NCI-H2227 (cell line): ENCODE measurements at regions not wholly inside any gene's neighbourhood (a gene's known extent, or its start where the extent isn't known, plus 50 kb on each side); places are given as distances from the start of the nearest gene placed in this dataset.

ENCODE experiments used
- DNase-seq: peaks from one replicate; lab custom pipeline; 2025; ENCODE audit not compliant: unreplicated experiment; lab: John Stamatoyannopoulos, UW

DNA sequence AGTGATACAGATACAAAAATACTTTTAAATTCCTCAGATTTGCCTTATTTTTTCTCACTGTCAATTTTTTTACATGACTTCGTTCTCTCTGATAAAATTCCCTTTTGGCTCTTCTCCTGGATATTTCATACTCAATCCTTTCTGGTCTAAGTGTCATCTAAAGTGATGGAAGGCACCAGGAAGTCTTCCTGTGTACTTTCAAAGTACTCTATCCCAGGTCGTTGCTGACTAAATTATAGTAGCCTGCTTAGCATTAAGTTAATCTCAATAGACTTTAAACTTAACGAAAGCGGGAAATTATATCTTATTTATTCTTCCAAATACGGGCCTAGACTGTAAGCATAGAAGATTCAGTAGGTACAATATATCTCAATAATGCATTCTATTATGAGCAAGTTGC lies 67.8 kb downstream of the CASP12 start:
- DNase-seq, result no peak

DNA sequence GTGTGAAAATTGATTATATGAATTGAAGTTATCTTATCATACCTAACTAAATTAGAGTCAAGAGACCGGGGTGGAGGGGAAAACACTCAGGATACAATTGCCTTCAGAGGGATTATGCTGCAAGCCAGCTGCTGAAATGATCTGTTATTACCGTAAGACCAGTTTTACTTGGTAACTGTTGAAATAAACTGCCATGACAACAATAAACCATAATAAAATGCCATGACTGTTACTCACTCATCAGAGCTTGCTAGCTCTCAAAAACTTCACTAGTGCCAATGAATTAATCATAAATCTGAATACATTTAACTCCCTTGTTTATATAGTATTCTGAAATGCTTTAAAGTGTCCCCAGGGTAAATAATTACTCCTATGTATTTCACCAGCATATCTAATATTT lies 68.2 kb downstream of the CASP12 start:
- no peak for DNase-seq

DNA sequence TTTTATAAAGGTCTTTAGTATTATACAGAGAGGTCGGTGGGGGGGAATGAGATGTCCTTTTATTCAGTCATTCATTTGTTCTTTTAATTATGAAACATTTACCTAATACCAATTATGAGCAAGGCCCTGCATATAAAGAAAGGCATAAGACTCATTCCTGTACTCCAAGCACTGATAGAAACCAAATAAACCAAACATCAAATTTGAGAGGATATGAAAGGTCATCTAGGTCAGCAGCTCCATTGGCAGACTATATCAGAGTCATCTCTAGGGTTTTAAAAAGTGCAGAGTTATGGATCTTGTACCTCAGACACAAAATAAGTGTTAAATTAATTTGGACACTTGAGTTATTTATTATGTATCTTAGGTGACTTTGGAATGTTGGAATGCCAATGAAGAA lies 71.5 kb downstream of the CASP12 start:
- no peak for DNase-seq

DNA sequence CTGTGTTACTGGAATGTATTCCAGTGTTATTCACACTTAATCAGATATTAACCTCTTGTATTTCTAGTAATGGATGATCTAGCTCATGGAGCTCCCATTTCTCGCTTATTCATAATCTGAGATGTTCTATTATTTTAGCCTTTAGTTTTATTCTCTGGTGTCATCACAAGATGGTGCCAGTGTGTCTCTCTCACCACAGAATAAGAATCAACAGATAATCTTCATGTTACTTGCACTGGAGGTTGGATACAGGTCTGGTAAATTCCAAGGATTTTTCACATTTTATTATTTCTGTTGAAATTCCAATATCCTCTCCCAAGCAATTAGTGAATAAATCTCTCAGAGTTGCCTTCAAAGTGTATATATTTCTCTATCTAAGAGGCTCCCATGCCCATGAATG lies 74.6 kb downstream of the CASP12 start:
- no peak for DNase-seq

DNA sequence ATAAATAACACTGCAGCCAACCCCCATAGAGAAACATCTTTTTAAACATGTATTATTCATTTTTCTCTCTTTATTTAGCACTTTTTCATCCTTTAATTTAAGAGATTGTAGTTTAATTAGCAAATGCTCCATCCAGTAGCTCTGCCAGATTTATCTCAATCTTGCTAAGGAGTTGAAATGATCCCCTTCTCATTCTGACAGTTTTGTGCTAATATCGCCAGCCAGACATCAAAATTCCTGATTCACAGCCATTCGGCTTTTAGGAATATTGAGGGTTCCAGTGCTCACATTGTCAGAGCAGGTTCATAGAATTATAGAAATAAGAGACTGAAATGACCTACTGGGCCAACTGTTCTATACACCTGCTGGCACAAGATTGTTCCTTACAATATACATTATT lies 77.8 kb downstream of the CASP12 start:
- DNase-seq, result no peak

DNA sequence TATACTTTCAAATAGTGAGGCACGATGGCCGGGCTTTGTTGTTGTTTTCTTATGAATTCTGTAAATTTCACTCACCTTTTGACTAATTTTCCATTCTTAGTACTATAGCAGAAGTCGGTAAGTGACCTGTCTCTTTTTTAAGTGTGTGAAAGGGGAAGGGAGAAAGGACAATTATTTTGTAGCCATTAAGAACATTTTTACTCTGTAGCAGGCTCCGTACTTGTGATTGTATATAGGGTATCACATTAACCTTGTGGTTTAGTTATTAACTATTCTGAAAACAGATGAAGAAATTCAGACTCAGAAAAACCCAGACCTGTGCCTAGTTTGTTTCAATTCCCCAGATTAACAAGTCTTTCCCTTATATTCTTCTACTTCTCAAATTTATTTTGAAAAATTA lies 78.7 kb downstream of the CASP12 start:
- DNase-seq, result no peak

DNA sequence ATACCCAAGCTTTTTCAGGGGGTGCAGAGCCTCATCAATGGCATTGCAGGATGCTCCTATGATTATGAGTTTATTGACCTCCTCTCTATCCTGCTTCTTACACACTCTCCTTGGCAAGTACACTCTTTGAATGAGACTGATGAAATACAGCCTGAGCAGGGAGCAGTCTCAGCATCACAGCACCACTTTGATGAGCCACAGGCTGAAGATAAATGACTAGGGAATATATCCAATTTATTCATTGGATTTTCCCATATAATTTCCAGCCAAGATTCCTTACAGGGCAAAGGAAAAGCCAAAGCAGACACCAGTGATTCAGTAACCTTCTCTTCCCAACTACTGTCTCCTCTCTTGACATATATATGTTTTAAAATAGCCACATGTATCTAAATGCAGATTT lies 79.2 kb downstream of the CASP12 start:
- no peak for DNase-seq

DNA sequence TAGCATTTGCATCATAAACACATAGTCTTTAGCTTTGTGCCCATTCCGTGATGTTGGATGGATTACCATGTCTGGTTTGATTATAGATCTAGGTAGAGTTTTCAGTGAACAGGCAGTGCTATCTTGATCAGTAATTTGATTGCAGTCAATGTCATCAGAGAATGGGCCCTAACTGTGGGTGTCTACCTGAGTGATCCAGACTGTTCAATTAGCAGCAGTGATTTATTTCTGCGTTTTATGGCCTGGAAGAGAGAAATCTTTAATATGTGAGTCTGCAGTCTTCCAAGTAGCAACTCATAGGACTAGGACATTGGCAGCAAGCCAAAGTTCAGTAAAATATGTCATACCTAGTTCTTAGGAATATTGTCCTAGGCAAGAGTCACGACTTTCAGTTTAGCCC lies 80.3 kb downstream of the CASP12 start:
- no peak for DNase-seq

DNA sequence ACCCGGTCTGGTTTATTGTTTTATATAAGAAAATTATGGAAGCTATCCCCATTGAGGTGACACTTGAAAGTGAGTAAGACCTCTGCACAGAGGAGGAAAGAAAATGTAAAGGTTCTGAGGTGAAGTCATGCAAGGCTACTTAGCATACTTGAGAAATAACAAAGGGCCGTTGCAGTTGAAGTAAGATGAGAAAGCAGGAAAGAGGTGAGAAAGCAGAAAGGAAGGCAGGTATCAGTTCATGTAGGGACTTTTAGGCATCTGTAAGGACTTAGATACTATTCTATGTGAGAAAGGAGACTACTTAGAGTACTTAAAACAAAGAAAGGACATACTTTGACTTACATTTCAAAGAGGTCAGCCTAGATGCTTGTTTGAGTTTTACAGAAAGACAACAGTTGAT lies 84.7 kb downstream of the CASP12 start:
- DNase-seq, result no peak

DNA sequence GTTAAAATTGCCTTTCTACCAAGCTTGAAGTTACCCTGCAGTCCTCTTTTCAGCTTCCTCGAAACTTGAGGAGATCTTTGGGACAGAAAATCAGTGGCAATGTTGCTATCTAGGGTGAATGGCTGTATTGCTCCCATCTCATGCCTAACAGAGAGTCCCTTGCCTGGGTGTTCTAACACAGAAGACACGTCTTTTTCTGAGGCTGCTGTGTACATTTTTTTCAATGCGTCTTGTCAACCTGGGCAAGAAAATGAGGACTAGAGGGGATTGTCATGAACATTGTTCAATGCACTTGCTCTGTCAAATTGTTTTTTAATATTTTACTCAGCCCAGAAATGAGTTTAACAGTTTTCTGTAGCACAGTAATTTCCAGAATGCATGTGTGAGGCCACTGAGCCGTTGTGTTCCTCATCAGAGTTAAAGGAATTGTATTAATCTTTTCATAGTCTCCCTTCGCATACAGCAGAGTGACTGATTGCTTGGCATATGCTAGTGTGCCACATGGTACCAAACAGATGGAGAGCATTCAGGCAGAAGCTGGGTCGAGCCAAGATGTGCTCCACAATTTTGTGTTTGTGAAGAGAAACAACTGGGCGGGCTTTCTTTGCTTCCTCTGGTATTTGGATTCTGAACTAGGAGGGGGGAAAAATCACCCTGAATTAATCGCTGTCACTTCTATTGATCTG lies 86.0 kb downstream of the CASP12 start:
- no peak for DNase-seq

DNA sequence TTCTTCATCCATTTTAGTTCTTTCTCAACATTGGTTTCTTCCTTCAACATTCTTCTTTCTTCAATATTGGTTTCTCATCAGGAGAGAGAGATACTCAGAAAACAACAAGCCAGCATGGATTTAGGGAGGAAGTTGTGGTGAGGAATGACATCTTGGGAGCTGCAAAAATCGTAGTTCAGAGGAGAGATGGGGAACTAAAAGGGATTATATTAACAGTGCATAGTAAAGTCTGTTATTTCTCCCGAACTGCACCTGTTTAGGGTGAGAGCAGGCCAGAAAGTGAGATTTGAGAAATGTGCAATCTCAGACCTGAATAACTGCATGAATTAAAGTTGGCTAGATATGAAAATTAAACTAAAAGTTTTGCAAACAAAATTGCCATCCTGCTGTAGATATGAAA lies 94.5 kb downstream of the CASP12 start:
- no peak for DNase-seq

DNA sequence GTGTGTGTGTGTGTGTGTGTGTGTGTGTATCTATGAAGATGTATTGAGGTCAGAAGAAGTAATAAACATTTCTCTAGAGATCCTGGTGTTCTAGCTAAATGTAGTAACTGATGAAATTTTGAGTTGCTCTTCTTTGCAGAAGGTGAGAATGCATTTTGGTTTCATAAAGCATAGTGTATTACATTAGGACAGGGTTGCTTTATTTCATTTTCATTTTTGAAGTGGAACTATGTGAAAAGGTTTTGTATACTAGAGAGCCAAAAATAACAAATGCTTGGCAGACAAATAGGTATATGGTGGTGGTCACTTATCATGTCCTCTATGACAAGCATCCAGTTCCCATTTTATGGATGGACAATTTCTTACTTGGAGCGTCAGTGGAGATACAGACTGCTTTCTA lies 99.0 kb downstream of the CASP12 start:
- no peak for DNase-seq

DNA sequence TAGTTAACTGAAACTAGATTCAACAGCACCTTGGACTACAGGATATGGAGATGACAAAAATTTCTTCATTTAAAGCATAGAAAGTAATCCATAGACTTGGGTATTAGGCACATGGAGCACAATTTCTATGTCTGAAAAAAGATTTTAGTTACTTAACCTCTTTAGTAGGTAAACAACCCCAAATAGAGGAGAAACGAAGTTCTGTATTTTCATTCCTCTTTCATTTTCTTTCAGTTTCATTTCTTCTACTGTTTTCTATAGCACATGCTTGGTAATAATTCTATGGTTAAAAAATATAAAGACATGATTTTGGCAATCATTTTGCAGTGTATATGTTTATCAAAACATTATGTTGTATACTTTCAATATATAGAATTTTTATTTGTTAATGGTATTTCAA lies 99.5 kb downstream of the CASP12 start:
- no peak for DNase-seq

DNA sequence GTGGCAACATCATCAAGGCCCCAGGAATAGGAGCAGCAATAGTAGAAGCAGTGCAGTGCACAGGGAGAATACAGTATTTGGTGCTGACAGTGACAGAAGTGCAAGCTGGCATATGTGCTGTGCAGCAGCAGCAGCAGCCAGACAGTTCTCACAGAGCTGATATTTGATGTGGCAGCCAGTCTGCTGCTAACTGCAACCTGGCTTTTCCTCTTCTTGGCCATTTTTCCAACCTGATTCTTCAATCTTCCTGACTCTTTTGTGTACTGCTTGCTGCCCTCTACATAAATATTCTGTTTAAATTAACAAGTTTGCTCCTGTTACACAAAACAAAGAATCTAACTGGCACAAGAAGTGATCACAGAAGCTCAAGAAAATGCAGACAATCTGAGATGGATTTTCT lies 102.0 kb downstream of the CASP12 start:
- no peak for DNase-seq

DNA sequence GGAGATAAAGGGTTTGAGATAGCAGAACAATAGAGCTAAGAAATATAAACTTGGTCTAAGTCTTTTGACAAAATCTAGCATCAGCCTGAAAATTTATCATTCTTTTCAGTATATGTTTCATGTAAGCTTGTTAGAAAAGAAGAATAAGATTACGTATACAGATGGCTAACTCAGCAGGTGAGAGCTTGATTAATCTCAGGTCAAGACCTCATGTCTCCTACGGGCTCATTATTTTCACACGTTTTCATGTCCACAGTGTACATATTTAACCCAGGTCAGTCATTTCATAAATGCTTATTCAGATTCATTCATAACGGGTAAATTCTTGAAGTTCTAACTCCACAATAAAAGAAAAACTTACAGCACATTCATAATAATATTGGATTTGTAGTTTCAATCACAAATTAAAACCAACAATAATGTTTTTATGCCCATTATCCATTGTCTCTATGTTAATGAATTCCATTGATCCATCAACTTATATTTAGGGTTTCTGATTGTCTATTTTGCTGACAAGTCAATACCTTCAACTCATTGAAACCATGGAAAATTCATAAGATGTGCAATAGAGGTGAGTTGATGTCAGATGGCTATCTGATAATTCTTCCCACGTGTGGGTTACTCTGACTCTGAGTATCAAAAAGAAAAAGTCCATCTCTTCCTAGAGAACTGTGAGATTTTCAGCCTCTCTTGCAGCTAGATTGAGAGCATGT lies 102.6 kb downstream of the CASP12 start:
- DNase-seq, result no peak

DNA sequence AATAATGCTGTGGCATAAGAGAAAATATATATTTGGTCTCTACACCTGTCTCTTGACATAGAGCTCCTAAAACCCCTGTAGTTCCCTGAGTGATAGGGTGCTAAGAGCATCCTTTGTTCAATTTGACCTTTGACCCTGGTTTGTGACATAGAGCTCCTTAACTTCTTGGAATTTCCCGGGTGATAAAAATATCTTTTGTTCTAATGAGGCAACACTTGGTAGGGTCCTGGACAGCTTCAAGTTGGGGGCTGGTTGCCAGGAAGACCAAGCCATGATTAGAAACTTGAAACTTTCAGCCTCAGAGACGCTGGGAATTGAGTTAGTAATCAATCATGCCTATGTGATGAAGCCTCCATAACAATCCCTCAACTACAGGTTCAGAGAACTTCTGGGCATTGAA lies 105.4 kb downstream of the CASP12 start:
- no peak for DNase-seq

DNA sequence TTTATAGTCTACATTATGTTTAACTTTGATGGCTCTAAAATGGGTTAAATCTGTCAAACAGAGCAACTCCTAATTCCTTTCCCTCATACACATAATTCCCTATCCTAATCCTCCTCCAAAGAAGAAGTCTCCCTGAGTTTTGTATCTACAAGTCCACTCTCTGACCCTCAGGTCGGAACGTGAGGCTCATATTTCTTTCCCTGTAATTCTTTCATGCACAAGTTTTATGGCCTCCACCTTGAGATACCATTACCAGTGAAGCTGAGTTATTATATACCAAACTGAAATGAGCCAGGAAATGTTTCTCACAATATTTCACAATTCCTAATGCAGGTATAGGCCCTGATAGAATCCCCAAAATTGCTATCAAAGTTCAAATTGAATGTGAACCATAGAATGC lies 106.4 kb downstream of the CASP12 start:
- no peak for DNase-seq

DNA sequence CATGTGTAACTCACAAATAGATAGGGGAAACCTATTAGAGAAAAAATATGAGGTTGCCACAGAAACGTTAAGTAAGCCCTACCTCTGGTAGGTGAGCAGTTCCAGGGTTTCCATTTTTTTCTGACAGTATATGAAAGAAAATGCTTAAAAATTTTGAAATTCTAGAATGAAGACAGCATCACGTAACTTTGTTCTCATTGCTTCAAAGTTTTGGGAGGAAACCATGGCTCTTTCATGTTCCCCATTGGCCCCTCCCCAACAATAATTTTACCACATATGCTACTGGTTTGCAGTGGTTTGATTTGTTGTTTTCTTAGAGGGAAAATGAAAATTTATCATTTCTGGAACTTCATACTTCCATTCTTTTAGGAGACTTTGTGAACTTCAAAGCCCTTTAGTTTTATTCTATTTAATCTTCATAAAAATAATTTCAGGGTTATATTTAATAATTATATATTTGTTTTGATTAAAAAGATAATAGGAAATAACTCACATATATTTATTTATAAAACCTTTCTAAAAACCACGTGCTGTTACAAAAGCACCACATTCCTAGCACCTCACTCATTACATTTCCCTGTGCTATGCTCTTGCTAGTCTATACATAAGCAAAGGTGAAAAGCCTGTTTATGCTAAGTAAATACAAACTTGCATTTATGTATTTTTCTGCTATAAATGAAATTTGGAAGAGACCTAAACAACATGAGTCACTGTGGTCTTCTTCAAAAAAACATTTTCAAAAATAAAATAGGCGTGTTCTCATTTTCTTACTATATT lies 113.4 kb downstream of the CASP12 start:
- DNase-seq, result no peak

DNA sequence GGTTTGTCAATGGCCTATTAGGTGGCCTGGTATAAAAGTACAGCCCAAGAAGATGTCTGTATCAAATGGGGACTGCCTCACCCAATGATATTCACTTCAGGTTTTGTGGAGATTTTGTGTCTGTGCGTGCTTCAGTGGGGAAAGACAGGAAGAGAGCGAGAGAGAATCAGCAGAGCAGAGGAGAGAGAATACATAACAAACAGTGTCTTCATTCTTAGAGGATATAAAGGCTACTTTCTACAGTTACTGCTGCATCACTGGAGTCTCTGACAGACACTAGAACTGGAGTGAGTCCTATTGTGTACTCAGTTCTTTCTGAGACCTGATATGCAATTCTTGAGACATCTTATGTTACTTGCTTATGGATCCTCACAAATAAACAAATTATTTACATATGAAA lies 115.0 kb downstream of the CASP12 start:
- DNase-seq, result no peak

DNA sequence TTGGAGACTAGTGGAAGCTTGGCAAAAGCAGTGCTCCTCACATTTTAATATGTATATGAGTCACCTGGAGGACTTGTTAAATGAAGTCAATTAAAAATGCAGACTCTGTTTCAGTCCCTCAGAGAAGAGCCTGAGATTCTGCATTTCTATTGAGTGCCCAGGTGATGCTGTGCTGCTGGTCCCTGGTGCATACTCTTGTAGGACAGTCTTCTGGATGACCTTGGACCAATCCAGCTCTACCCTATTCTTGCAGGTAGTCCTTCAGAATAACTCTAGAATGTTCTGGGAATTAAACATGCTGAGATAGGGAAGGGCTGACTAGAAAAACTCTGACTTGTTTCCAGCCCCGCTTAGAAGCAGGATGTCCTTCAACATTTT lies 115.9 kb downstream of the CASP12 start:
- no peak for DNase-seq

DNA sequence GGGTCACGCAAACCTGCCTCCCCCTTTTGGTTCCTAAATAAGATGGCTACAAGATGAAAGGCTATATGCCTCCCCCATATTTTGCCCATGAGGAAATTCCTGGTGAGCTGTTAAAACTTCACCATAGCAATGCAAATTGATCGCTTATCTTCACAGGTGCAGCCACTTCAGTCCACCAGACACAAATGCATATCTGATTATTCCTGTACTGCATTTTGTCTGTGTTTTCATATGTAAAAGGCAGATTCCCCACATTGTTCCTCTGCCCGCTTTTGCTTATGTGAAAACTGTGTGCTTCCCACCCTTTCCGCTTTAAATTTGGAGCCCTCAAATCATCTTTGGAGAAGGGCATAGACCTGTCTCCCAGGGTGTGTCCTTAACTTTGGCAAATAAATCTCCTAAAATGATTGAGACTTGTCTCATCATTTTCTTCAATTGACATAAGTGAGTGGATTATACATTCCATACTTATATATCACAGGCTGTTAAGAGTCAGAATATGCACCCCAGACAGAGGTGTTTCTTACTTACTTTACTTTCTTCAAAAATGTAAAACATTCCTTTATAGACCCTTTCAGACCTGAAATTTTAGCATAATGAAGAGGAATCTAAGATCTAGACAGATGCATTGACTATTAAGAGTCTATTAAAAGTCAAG lies 116.4 kb downstream of the CASP12 start:
- no peak for DNase-seq

DNA sequence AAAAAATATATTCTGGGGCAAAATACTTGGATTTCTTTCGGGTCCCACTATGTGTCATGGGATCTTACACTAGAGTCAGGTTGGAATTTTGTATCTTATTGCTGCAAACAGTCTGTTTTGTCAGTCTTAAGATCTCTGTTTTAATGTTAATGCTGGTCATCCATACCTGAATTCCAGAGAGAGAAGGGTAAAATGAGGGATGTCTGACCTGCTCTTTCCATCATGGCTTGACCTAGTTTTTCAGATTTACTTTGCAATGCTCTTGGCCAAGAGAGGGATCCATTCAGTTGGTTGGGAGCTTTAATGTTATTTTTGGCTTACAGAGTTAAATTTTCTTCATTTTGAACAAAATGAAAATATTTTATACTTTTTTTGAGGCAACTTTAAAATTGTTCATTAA lies 117.2 kb downstream of the CASP12 start:
- DNase-seq, result no peak
